Neural progenitor cell (in vitro differentiated cells): ENCODE measurements at regions not wholly inside any gene's neighbourhood (a gene's known extent, or its start where the extent isn't known, plus 50 kb on each side); places are given as distances from the start of the nearest gene placed in this dataset.

ENCODE experiments used
- DNase-seq: peaks from one replicate; pipeline ENCODE4 v3.0.0-alpha.2; 2016; ENCODE audit warnings: low spot score
- H2AFZ ChIP-seq: fragments of 200-600 bp; sonication (generic); replicated peaks from 2 replicates; pipeline ENCODE4 v1.6.1; 2016; ENCODE audit warnings: antibody characterized with exemption
- H3F3A ChIP-seq: fragments of 200-600 bp; sonication (generic); 2 replicates; pipeline ENCODE4 v1.6.1; 2016; ENCODE audit warnings: antibody characterized with exemption, low read depth
- H3K27ac ChIP-seq: fragments of 200-600 bp; sonication (generic); 2 replicates; pipeline ENCODE4 v1.5.1; 2016; ENCODE audit warnings: mild to moderate bottlenecking
- H3K27me3 ChIP-seq: fragments of 200-600 bp; sonication (generic); 2 replicates; pipeline ENCODE4 v1.6.1; 2016; ENCODE audit warnings: mild to moderate bottlenecking, moderate library complexity
- H3K36me3 ChIP-seq: fragments of 200-600 bp; sonication (generic); 2 replicates; pipeline ENCODE4 v1.5.1; 2016
- H3K4me1 ChIP-seq: fragments of 200-600 bp; sonication (generic); 2 replicates; pipeline ENCODE4 v1.6.1; 2016; ENCODE audit warnings: mixed run types
- H3K4me2 ChIP-seq: fragments of 200-600 bp; sonication (generic); 2 replicates; pipeline ENCODE4 v1.6.1; 2016
- H3K4me3 ChIP-seq: fragments of 200-600 bp; sonication (generic); 2 replicates; pipeline ENCODE4 v1.5.1; 2016
- H3K79me2 ChIP-seq: fragments of 200-600 bp; sonication (generic); 2 replicates; pipeline ENCODE4 v1.6.1; 2016; ENCODE audit warnings: low read depth
- H3K9ac ChIP-seq: fragments of 200-600 bp; sonication (generic); 2 replicates; pipeline ENCODE4 v1.6.1; 2016
- H3K9me3 ChIP-seq: fragments of 200-600 bp; sonication (generic); 2 replicates; pipeline ENCODE4 v1.5.1; 2016; ENCODE audit warnings: low read depth
- H4K20me1 ChIP-seq: fragments of 200-600 bp; sonication (generic); 2 replicates; pipeline ENCODE4 v1.6.1; 2016; ENCODE audit warnings: low read depth
- H3K27ac Mint-ChIP-seq: 3 replicates; pipeline ENCODE4 v1.8.0; 2021; ENCODE audit warnings: mixed read lengths
- H3K27me3 Mint-ChIP-seq: 2 replicates; pipeline ENCODE4 v1.8.0; 2022; ENCODE audit warnings: low read depth, mild to moderate bottlenecking, inconsistent platforms, moderate library complexity, mixed read lengths; ENCODE audit not compliant: insufficient read depth
- H3K36me3 Mint-ChIP-seq: 3 replicates; pipeline ENCODE4 v1.8.0; 2021; ENCODE audit warnings: mixed read lengths
- H3K4me1 Mint-ChIP-seq: 3 replicates; pipeline ENCODE4 v1.8.0; 2021; ENCODE audit warnings: mixed read lengths
- H3K4me3 Mint-ChIP-seq: 3 replicates; pipeline ENCODE4 v1.8.0; 2021; ENCODE audit warnings: mild to moderate bottlenecking, moderate library complexity, mixed read lengths
- H3K9me3 Mint-ChIP-seq: 3 replicates; pipeline ENCODE4 v1.8.0; 2020; ENCODE audit warnings: mixed read lengths
- EZH2 ChIP-seq: fragments of 200-600 bp; sonication (generic); IDR thresholded peaks from 2 replicates; pipeline ENCODE4 v1.6.1; 2017; ENCODE audit warnings: antibody characterized with exemption, mild to moderate bottlenecking, moderate library complexity
- EZH2phosphoT487 ChIP-seq: fragments of 200-600 bp; sonication (generic); IDR thresholded peaks from 2 replicates; pipeline ENCODE4 v1.6.1; 2017; ENCODE audit warnings: antibody characterized with exemption
- TF ChIP-seq, protein P1 (sequence below): fragments of 200-600 bp; sonication (generic); IDR thresholded peaks from 2 replicates; pipeline ENCODE4 v1.5.1; 2017; ENCODE audit warnings: antibody characterized with exemption, mild to moderate bottlenecking

DNA sequence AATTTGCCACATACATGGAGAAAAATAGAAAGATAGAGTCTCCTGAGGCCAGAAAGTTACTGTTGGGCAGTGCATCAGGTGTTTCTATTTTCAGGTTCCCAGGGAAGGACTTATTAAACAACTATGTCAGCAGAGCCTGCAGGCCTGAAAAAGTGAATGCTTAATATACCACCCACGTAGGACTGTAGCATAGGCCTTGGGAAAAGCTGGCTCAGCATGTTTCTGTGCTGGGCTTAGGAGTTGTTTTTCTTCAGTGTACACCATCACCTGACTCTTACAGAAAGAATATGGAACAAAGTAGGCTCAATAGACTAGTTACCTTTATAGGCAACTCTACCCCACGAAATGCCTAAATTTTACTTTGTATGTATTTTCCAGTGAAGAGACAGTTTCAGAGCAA is 1385.9 kb downstream of the FAM133A start:
- no peak overlapping the region for H3K4me3 Mint-ChIP-seq
- peaks cover 9% of the 10 kb centered on the region for H3K4me1 Mint-ChIP-seq
- TF ChIP-seq, protein P1, sequence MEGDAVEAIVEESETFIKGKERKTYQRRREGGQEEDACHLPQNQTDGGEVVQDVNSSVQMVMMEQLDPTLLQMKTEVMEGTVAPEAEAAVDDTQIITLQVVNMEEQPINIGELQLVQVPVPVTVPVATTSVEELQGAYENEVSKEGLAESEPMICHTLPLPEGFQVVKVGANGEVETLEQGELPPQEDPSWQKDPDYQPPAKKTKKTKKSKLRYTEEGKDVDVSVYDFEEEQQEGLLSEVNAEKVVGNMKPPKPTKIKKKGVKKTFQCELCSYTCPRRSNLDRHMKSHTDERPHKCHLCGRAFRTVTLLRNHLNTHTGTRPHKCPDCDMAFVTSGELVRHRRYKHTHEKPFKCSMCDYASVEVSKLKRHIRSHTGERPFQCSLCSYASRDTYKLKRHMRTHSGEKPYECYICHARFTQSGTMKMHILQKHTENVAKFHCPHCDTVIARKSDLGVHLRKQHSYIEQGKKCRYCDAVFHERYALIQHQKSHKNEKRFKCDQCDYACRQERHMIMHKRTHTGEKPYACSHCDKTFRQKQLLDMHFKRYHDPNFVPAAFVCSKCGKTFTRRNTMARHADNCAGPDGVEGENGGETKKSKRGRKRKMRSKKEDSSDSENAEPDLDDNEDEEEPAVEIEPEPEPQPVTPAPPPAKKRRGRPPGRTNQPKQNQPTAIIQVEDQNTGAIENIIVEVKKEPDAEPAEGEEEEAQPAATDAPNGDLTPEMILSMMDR, result no peak
- TF ChIP-seq EZH2, result no peak
- TF ChIP-seq EZH2phosphoT487, result no peak
- H3K36me3 Mint-ChIP-seq, result no peaks in the 10 kb centered on the region
- H3K79me2 ChIP-seq, result no peaks in the 10 kb centered on the region
- no peak overlapping the region for H2AFZ ChIP-seq
- peaks cover 5% of the 10 kb centered on the region for H3K4me1 ChIP-seq
- no peaks in the 10 kb centered on the region for H3K27me3 Mint-ChIP-seq
- H4K20me1 ChIP-seq, result no peaks in the 10 kb centered on the region
- H3K27ac Mint-ChIP-seq, result no peak overlapping the region
- H3K4me2 ChIP-seq, result no peak overlapping the region
- no peaks in the 10 kb centered on the region for H3K9me3 ChIP-seq
- H3K36me3 ChIP-seq, result no peaks in the 10 kb centered on the region
- no peak overlapping the region for H3K9ac ChIP-seq
- no peaks in the 10 kb centered on the region for H3F3A ChIP-seq
- DNase-seq, result no peak
- no peaks in the 10 kb centered on the region for H3K27me3 ChIP-seq
- H3K4me3 ChIP-seq, result no peak overlapping the region
- H3K9me3 Mint-ChIP-seq, result no peaks in the 10 kb centered on the region
- H3K27ac ChIP-seq, result no peak overlapping the region

DNA sequence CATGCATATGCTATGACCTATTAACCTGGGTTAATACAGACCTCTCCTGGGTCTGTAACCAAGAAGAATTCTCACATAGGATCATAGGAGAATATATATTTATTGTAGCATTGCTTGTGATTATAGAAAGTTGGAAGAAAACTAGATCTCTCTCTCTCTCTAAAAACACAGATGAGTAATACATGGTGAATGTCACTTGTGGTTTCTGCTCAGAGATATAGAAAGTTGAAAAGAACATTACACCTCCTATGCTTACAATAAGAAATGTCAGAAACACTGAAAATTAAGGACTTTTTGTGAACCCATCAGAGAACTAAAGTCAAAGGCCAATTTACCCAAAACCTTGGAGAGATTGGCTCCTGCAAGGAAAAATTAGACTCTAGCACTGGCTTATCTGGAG is 1389.5 kb downstream of the FAM133A start:
- Histone ChIP-seq H3K4me2 (no peak overlapping the region), H2AFZ (no peak overlapping the region), H3K27ac (no peak overlapping the region)

DNA sequence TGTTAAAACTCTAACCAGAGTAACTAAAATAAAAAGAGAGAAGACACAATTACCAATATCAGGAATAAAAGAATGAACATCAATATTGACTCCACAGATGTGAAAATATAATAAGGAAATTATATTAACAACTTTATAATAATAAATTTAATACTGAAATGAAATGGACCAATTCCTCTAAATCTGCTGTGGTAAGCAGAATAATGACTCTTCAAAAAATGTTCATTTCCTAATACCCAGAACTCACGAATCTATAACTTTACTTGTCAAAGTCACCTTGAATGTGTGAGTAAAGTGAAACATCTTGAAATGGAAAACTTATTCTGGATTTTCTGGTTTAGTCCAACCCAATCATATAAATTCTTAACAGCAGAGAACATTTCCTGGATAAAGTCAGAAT is 1391.1 kb downstream of the FAM133A start:
- H3K79me2 ChIP-seq, result no peaks in the 10 kb centered on the region
- Mint-ChIP-seq H3K9me3 (no peaks in the 10 kb centered on the region), H3K27me3 (no peaks in the 10 kb centered on the region), H3K36me3 (no peaks in the 10 kb centered on the region), H3K4me3 (no peak overlapping the region), H3K27ac (no peak overlapping the region), H3K4me1 (no peaks in the 10 kb centered on the region)
- H3K9me3 ChIP-seq, result no peaks in the 10 kb centered on the region
- no peaks in the 10 kb centered on the region for H4K20me1 ChIP-seq
- TF ChIP-seq EZH2phosphoT487, result no peak
- TF ChIP-seq, protein P1, result no peak
- TF ChIP-seq EZH2, result no peak
- H3K4me1 ChIP-seq, result no peaks in the 10 kb centered on the region
- H3K4me3 ChIP-seq, result no peak overlapping the region
- H3K27me3 ChIP-seq, result no peaks in the 10 kb centered on the region
- no peak overlapping the region for H2AFZ ChIP-seq
- H3F3A ChIP-seq, result no peaks in the 10 kb centered on the region
- H3K27ac ChIP-seq, result no peak overlapping the region
- no peak overlapping the region for H3K4me2 ChIP-seq
- no peak overlapping the region for H3K9ac ChIP-seq
- no peak for DNase-seq
- H3K36me3 ChIP-seq, result no peaks in the 10 kb centered on the region

More for the DNA sequence above, 1389.5 kb downstream of the FAM133A start:
- Histone ChIP-seq H3K4me1 (no peaks in the 10 kb centered on the region), H3K27me3 (no peaks in the 10 kb centered on the region), H3F3A (no peaks in the 10 kb centered on the region), H3K79me2 (no peaks in the 10 kb centered on the region), H3K36me3 (no peaks in the 10 kb centered on the region), H3K9ac (no peak overlapping the region), H4K20me1 (no peaks in the 10 kb centered on the region), H3K9me3 (no peaks in the 10 kb centered on the region), H3K4me3 (no peak overlapping the region)
- peaks cover 6% of the 10 kb centered on the region for H3K4me1 Mint-ChIP-seq
- H3K27ac Mint-ChIP-seq, result no peak overlapping the region
- DNase-seq, result no peak
- no peak for TF ChIP-seq EZH2
- TF ChIP-seq, protein P1, result no peak
- TF ChIP-seq EZH2phosphoT487, result no peak
- no peaks in the 10 kb centered on the region for H3K27me3 Mint-ChIP-seq
- H3K4me3 Mint-ChIP-seq, result no peak overlapping the region
- H3K36me3 Mint-ChIP-seq, result no peaks in the 10 kb centered on the region
- no peaks in the 10 kb centered on the region for H3K9me3 Mint-ChIP-seq
